Keratinocyte (primary cell): ENCODE measurements at regions not wholly inside any gene's neighbourhood (a gene's known extent, or its start where the extent isn't known, plus 50 kb on each side); places are given as distances from the start of the nearest gene placed in this dataset.

Experiments
- DNase-seq: peaks from one replicate; pipeline ENCODE4 v3.0.0-alpha.2; 2011; ENCODE audit warnings: low read depth, missing footprints, low spot score
- FAIRE-seq: peaks from 2 replicates; lab custom pipeline; 2011; peaks lifted over from hg19 to GRCh38; lab: Jason Lieb, UNC
- H2AFZ ChIP-seq: 2 replicates; pipeline ENCODE4 v1.6.0; 2012; ENCODE audit warnings: low read length, control low read depth, inconsistent platforms; ENCODE audit not compliant: control insufficient read depth
- H3K27ac ChIP-seq: 2 replicates; pipeline ENCODE4 v1.5.1; 2011; ENCODE audit warnings: low read length; ENCODE audit not compliant: control insufficient read depth, insufficient read depth
- H3K27me3 ChIP-seq: 3 replicates; pipeline ENCODE4 v1.6.0; 2011; ENCODE audit warnings: low read length; ENCODE audit not compliant: control insufficient read depth, insufficient read depth; ENCODE audit errors: extremely low read depth
- H3K36me3 ChIP-seq, 2 experiments: 2 replicates in 1 of 2; 3 replicates in 1 of 2; pipeline ENCODE4 v1.5.1; 2011; ENCODE audit warnings: low read length in 2 of 2, mild to moderate bottlenecking in 1 of 2; ENCODE audit not compliant: control insufficient read depth in 2 of 2, insufficient read depth in 2 of 2; ENCODE audit errors: extremely low read depth in 1 of 2
- H3K4me1 ChIP-seq: 3 replicates; pipeline ENCODE4 v1.5.1; 2011; ENCODE audit warnings: low read length; ENCODE audit not compliant: control insufficient read depth, insufficient read depth; ENCODE audit errors: extremely low read depth
- H3K4me2 ChIP-seq: 3 replicates; pipeline ENCODE4 v1.6.0; 2011; ENCODE audit warnings: low read depth, low read length; ENCODE audit not compliant: control insufficient read depth, insufficient read depth; ENCODE audit errors: extremely low read depth
- H3K4me3 ChIP-seq, 3 experiments: fragments of 200-600 bp in 1 of 3; sonication (generic) in 1 of 3; 2 replicates in 2 of 3; 3 replicates in 1 of 3; pipeline ENCODE4 v1.5.1; 2011 to 2016; ENCODE audit warnings: low read length in 3 of 3, mild to moderate bottlenecking in 3 of 3, control low read depth in 2 of 3, inconsistent platforms in 1 of 3, low read depth in 1 of 3, mixed read lengths in 1 of 3, mixed run types in 1 of 3, moderate library complexity in 1 of 3; ENCODE audit not compliant: control insufficient read depth in 2 of 3, insufficient read depth in 2 of 3; ENCODE audit errors: extremely low read depth in 1 of 3
- H3K79me2 ChIP-seq: 2 replicates; pipeline ENCODE4 v1.6.0; 2012; ENCODE audit warnings: low read length; ENCODE audit not compliant: control insufficient read depth, insufficient read depth
- H3K9ac ChIP-seq: 3 replicates; pipeline ENCODE4 v1.6.0; 2011; ENCODE audit warnings: low read length; ENCODE audit not compliant: control insufficient read depth, insufficient read depth; ENCODE audit errors: extremely low read depth
- H3K9me1 ChIP-seq: 3 replicates; pipeline ENCODE4 v1.6.0; 2011; ENCODE audit warnings: low read length; ENCODE audit not compliant: control insufficient read depth, insufficient read depth; ENCODE audit errors: extremely low read depth
- H3K9me3 ChIP-seq: 2 replicates; pipeline ENCODE4 v1.5.1; 2012; ENCODE audit warnings: low read depth, low read length; ENCODE audit not compliant: control insufficient read depth
- H4K20me1 ChIP-seq: 3 replicates; pipeline ENCODE4 v1.6.0; 2011; ENCODE audit warnings: low read length; ENCODE audit not compliant: control insufficient read depth, insufficient read depth; ENCODE audit errors: extremely low read depth
- EZH2 ChIP-seq: IDR thresholded peaks from one replicate; pipeline ENCODE4 v1.6.1; 2012; ENCODE audit warnings: inconsistent platforms, mild to moderate bottlenecking, low read length, moderate library complexity
- dilution Hi-C: fragments of 300-500 bp; cut with MboI; formaldehyde crosslinking; loops from one replicate; pipeline ENCODE4 v1.7.0; 2020; ENCODE audit warnings: low sequenced_read_pairs; ENCODE audit not compliant: extremely low pct_ligation_motif_present
- TF ChIP-seq, protein P1 (sequence below), 3 experiments: IDR thresholded peaks in 1 of 3; conservative IDR thresholded peaks in 1 of 3; optimal IDR thresholded peaks in 1 of 3; 2 replicates in 2 of 3; 3 replicates in 1 of 3; pipeline versions ENCODE3 to v1.5.1; 2011; ENCODE audit warnings: low read length in 3 of 3, mild to moderate bottlenecking in 3 of 3, moderate library complexity in 2 of 3, control low read depth in 1 of 3, inconsistent platforms in 1 of 3; ENCODE audit not compliant: insufficient read depth in 2 of 3; ENCODE audit errors: extremely low read depth in 1 of 3

DNA sequence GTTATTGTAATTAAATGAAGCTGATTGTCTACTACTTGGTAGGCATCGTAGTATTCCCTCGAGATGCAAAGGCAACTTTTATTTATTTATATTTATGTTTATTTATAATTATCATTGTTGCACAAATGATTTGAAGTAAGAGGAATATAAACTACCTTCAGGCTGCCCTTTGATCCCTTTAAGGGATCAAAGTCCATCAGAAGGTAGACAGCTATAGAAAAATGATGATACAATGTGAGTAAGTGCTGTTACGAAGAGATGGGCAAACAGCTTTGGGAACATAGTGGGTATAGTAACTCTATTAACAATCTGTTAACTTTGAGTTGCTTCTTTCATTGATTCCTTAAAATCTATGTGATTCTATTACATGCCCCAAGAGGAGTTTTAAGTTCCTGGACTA, 512.8 kb upstream of the CITED2 start:
- no peaks in the 10 kb centered on the region for H3K9me3 ChIP-seq
- no peaks in the 10 kb centered on the region for H3K27me3 ChIP-seq
- H3K9me1 ChIP-seq, result no peaks in the 10 kb centered on the region
- H3K4me3 ChIP-seq, result no peak overlapping the region
- peaks cover 4% of the 10 kb centered on the region for H3K4me1 ChIP-seq
- TF ChIP-seq EZH2, result no peak
- TF ChIP-seq, protein P1, sequence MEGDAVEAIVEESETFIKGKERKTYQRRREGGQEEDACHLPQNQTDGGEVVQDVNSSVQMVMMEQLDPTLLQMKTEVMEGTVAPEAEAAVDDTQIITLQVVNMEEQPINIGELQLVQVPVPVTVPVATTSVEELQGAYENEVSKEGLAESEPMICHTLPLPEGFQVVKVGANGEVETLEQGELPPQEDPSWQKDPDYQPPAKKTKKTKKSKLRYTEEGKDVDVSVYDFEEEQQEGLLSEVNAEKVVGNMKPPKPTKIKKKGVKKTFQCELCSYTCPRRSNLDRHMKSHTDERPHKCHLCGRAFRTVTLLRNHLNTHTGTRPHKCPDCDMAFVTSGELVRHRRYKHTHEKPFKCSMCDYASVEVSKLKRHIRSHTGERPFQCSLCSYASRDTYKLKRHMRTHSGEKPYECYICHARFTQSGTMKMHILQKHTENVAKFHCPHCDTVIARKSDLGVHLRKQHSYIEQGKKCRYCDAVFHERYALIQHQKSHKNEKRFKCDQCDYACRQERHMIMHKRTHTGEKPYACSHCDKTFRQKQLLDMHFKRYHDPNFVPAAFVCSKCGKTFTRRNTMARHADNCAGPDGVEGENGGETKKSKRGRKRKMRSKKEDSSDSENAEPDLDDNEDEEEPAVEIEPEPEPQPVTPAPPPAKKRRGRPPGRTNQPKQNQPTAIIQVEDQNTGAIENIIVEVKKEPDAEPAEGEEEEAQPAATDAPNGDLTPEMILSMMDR (optimal IDR thresholded peaks at IDR 0.05 in 1 of 3, IDR thresholded peaks at IDR 0.05 in 1 of 3, conservative IDR thresholded peaks at IDR 0.05 in 1 of 3; ENCODE audit: extremely low read depth in 1 of 3, insufficient read depth in 2 of 3, low read length in 3 of 3), result no peak
- H3K27ac ChIP-seq, result no peak overlapping the region
- no peak overlapping the region for H3K4me2 ChIP-seq
- no peak overlapping the region for H3K9ac ChIP-seq
- H2AFZ ChIP-seq, result no peak overlapping the region
- H3K36me3 ChIP-seq, result no peaks in the 10 kb centered on the region
- H4K20me1 ChIP-seq, result no peaks in the 10 kb centered on the region
- no peak for DNase-seq
- FAIRE-seq, result no peak
- H3K79me2 ChIP-seq, result no peaks in the 10 kb centered on the region
- dilution Hi-C loops, result no loop called here

DNA sequence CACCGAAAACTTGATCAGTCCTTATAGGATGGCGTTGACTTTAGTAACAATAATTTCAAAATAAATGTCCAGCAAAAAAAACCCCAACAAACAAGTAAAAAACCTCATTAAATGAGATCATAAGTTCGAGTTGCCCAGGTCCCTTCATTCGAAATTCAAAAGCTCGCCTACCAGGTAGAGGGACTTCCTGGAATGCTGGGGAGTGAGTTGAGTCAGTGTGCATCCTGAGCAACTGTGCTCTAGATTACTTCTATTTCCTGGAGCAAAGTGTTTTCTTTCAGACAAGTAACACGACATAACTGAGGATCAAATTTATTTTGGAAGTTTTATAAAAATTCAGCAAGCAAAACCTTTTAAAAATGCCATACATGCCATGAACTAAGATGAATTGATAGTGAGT, 511.9 kb upstream of the CITED2 start:
- FAIRE-seq (no peak), DNase-seq (no peak)
- H3K9me1 ChIP-seq, result no peaks in the 10 kb centered on the region
- TF ChIP-seq EZH2, result no peak
- TF ChIP-seq, protein P1 (optimal IDR thresholded peaks at IDR 0.05 in 1 of 3, IDR thresholded peaks at IDR 0.05 in 1 of 3, conservative IDR thresholded peaks at IDR 0.05 in 1 of 3; ENCODE audit: extremely low read depth in 1 of 3, insufficient read depth in 2 of 3, low read length in 3 of 3), result no peak
- H3K4me2 ChIP-seq, result no peak overlapping the region
- no peaks in the 10 kb centered on the region for H3K27me3 ChIP-seq
- H3K9me3 ChIP-seq, result no peaks in the 10 kb centered on the region
- no peaks in the 10 kb centered on the region for H4K20me1 ChIP-seq
- H3K9ac ChIP-seq, result no peak overlapping the region
- no peak overlapping the region for H2AFZ ChIP-seq
- H3K79me2 ChIP-seq, result no peaks in the 10 kb centered on the region
- dilution Hi-C loops, result no loop called here
- H3K27ac ChIP-seq, result no peak overlapping the region
- no peaks in the 10 kb centered on the region for H3K36me3 ChIP-seq
- H3K4me1 ChIP-seq, result peaks cover 4% of the 10 kb centered on the region
- no peak overlapping the region for H3K4me3 ChIP-seq
